GM18870 (cell line): ENCODE measurements at regions not wholly inside any gene's neighbourhood (a gene's known extent, or its start where the extent isn't known, plus 50 kb on each side); places are given as distances from the start of the nearest gene placed in this dataset.
"Not testable (repeated sequence)": the region's sequence is repeated elsewhere in the genome, so short reads cannot be mapped to it uniquely, and the experiment has no call there.

Source experiments
- ATAC-seq: cut with Tn5 transposase; IDR thresholded peaks from one replicate; pipeline ENCODE4 v1.9.1; 2021; ENCODE audit warnings: moderate library complexity; ENCODE audit not compliant: unreplicated experiment

- no peak for ATAC-seq
These were observed 219.1 kb downstream of the PHLDA1 start for GRCh38 chr12:75812271-75813018.

GRCh38 chr12:75809746-75810145, 221.8 kb downstream of the PHLDA1 start:
- ATAC-seq, result no peak

- no peak for ATAC-seq
These were observed 224.1 kb downstream of the PHLDA1 start for GRCh38 chr12:75807494-75807893.

- no peak for ATAC-seq
These were observed 225.7 kb downstream of the PHLDA1 start for GRCh38 chr12:75805905-75806304.

GRCh38 chr12:75805320-75805719, 226.3 kb downstream of the PHLDA1 start:
- no peak for ATAC-seq

- ATAC-seq, result no peak
These were observed 233.2 kb downstream of the PHLDA1 start for GRCh38 chr12:75798136-75798926.

GRCh38 chr12:75795125-75795524, 236.5 kb downstream of the PHLDA1 start:
- no peak for ATAC-seq

GRCh38 chr12:75792687-75793086, 238.9 kb downstream of the PHLDA1 start:
- no peak for ATAC-seq

GRCh38 chr12:75790219-75790618, 241.4 kb downstream of the PHLDA1 start:
- no peak for ATAC-seq

GRCh38 chr12:75787146-75787545, 244.4 kb downstream of the PHLDA1 start:
- not testable (repeated sequence) for ATAC-seq

- ATAC-seq, result no peak
These were observed 245.5 kb downstream of the PHLDA1 start for GRCh38 chr12:75786070-75786469.

- no peak for ATAC-seq
These were observed 247.0 kb downstream of the PHLDA1 start for GRCh38 chr12:75784591-75784990.

- no peak for ATAC-seq
These were observed 248.3 kb downstream of the PHLDA1 start for GRCh38 chr12:75783093-75783877.

GRCh38 chr12:75782069-75782581, 249.5 kb downstream of the PHLDA1 start:
- no peak for ATAC-seq

- ATAC-seq, result no peak
These were observed 250.0 kb downstream of the PHLDA1 start for GRCh38 chr12:75781532-75782046.

GRCh38 chr12:75779891-75780496, 251.6 kb downstream of the PHLDA1 start:
- ATAC-seq, result no peak

GRCh38 chr12:75774261-75775052, 257.1 kb downstream of the PHLDA1 start:
- ATAC-seq, result no peak

GRCh38 chr12:75773377-75773776, 258.2 kb downstream of the PHLDA1 start:
- no peak for ATAC-seq

- ATAC-seq, result no peak
These were observed 259.6 kb upstream of the KRR1 start for GRCh38 chr12:75771023-75771422.

GRCh38 chr12:75767957-75768356, 256.5 kb upstream of the KRR1 start:
- no peak for ATAC-seq
